Caco-2 (cell line): ENCODE measurements at regions not wholly inside any gene's neighbourhood (a gene's known extent, or its start where the extent isn't known, plus 50 kb on each side); places are given as distances from the start of the nearest gene placed in this dataset.

ENCODE experiments used
- BruUV-seq: library from RNA; stranded (reverse); fragments of 400-500 nt; replicated peaks from 2 replicates; lab custom pipeline; 2021; lab: Mats Ljungman, UMichigan
- CTCF ChIA-PET: fragments of 300-600 bp; sonication (Branson Sonifier 250); formaldehyde crosslinking; loops from one replicate; lab custom pipeline; 2022; ENCODE audit warnings: antibody characterized with exemption; lab: Charles Lee
- POLR2A ChIA-PET: fragments of 300-600 bp; sonication (Branson Sonifier 250); formaldehyde crosslinking; loops from one replicate; lab custom pipeline; 2022; ENCODE audit warnings: antibody characterized with exemption; lab: Charles Lee
- DNase-seq, 2 experiments: peaks; one replicate each; pipeline versions ENCODE4 v3.0.0 to v3.0.0-alpha.2; 2020 to 2022
- H3K27me3 ChIP-seq: replicated peaks from 2 replicates; pipeline ENCODE4 v1.6.0; 2011; ENCODE audit warnings: low read length; ENCODE audit not compliant: control insufficient read depth, insufficient read depth
- H3K36me3 ChIP-seq: 2 replicates; pipeline ENCODE4 v1.5.1; 2011; ENCODE audit warnings: low read length; ENCODE audit not compliant: control insufficient read depth, insufficient read depth
- H3K4me1 ChIP-seq: fragments of 250-450 bp; sonication (Bioruptor Pico); 2 replicates; pipeline ENCODE4 v1.5.1; 2020; ENCODE audit warnings: mild to moderate bottlenecking
- H3K4me3 ChIP-seq: 2 replicates; pipeline ENCODE4 v1.5.1; 2011; ENCODE audit warnings: low read depth, mild to moderate bottlenecking, control low read depth, low read length
- H3K9me3 ChIP-seq: fragments of 250-450 bp; sonication (Bioruptor Pico); 2 replicates; pipeline ENCODE4 v1.5.1; 2020; ENCODE audit warnings: mild to moderate bottlenecking, moderate library complexity
- H3K27ac Mint-ChIP-seq: one replicate; pipeline ENCODE4 v1.8.0; 2022; ENCODE audit warnings: mixed read lengths; ENCODE audit not compliant: unreplicated experiment
- H3K27me3 Mint-ChIP-seq: one replicate; pipeline ENCODE4 v1.8.0; 2022; ENCODE audit warnings: mixed read lengths; ENCODE audit not compliant: insufficient read depth, unreplicated experiment
- H3K36me3 Mint-ChIP-seq: one replicate; pipeline ENCODE4 v1.8.0; 2022; ENCODE audit warnings: mild to moderate bottlenecking, mixed read lengths; ENCODE audit not compliant: insufficient read depth, unreplicated experiment
- H3K4me1 Mint-ChIP-seq: one replicate; pipeline ENCODE4 v1.8.0; 2022; ENCODE audit warnings: low read depth, mixed read lengths; ENCODE audit not compliant: unreplicated experiment
- H3K4me3 Mint-ChIP-seq: one replicate; pipeline ENCODE4 v1.8.0; 2022; ENCODE audit warnings: mild to moderate bottlenecking, moderate library complexity, mixed read lengths; ENCODE audit not compliant: unreplicated experiment
- H3K9me3 Mint-ChIP-seq: one replicate; pipeline ENCODE4 v1.8.0; 2022; ENCODE audit warnings: mixed read lengths; ENCODE audit not compliant: unreplicated experiment
- CTCF ChIP-seq, 2 experiments: fragments of 200-600 bp in 1 of 2; IDR thresholded peaks; 1 replicate in 1 of 2; 2 replicates in 1 of 2; pipeline versions ENCODE4 v1.5.1 to v1.8.0; 2011 to 2022; ENCODE audit warnings: antibody characterized with exemption in 1 of 2, control low read depth in 1 of 2, inconsistent platforms in 1 of 2, low read depth in 1 of 2, low read length in 1 of 2, mild to moderate bottlenecking in 1 of 2, moderate library complexity in 1 of 2; ENCODE audit not compliant: insufficient read depth in 1 of 2, severe bottlenecking in 1 of 2, unreplicated experiment in 1 of 2
- intact Hi-C: fragments of 100-400 bp; cut with micrococcal nuclease; formaldehyde crosslinking; loops from one replicate; pipeline ENCODE4 v1.10.0; 2022; ENCODE audit not compliant: unreplicated experiment

GRCh38 chr19:31784671-31785101 lies 435.4 kb upstream of the TSHZ3 start:
- Mint-ChIP-seq H3K27ac (no peak overlapping the region), H3K4me3 (no peak overlapping the region), H3K27me3 (peaks cover 13% of the 10 kb centered on the region), H3K4me1 (no peaks in the 10 kb centered on the region), H3K36me3 (no peaks in the 10 kb centered on the region), H3K9me3 (no peaks in the 10 kb centered on the region)
- intact Hi-C loops = no loop called here
- no TSS peak for BruUV-seq
- no peak for TF ChIP-seq CTCF (IDR thresholded peaks at IDR 0.05; ENCODE audit: insufficient read depth in 1 of 2, low read depth in 1 of 2, low read length in 1 of 2, severe bottlenecking in 1 of 2, unreplicated experiment in 1 of 2)
- ChIA-PET POLR2A (no interaction called here), CTCF (no interaction called here)
- Histone ChIP-seq H3K9me3 (0 out of 2 replicates have a peak, but pooled peaks cover under 1% of the 10 kb centered on the region), H3K36me3 (no peaks in the 10 kb centered on the region), H3K4me3 (no peak overlapping the region), H3K27me3 (no peaks in the 10 kb centered on the region), H3K4me1 (no peaks in the 10 kb centered on the region)
- DNase-seq = no peak

- H3K27me3 Mint-ChIP-seq = no peaks in the 10 kb centered on the region
- Histone ChIP-seq H3K4me3 (no peak overlapping the region), H3K9me3 (0 out of 2 replicates have a peak, but pooled peaks cover 3% of the 10 kb centered on the region), H3K27me3 (no peaks in the 10 kb centered on the region), H3K36me3 (no peaks in the 10 kb centered on the region), H3K4me1 (no peaks in the 10 kb centered on the region)
- H3K4me3 Mint-ChIP-seq = no peak overlapping the region
- no peak for TF ChIP-seq CTCF (IDR thresholded peaks at IDR 0.05; ENCODE audit: insufficient read depth in 1 of 2, low read depth in 1 of 2, low read length in 1 of 2, severe bottlenecking in 1 of 2, unreplicated experiment in 1 of 2)
- H3K9me3 Mint-ChIP-seq = peaks cover 10% of the 10 kb centered on the region
- POLR2A ChIA-PET = no interaction called here
- no peak for DNase-seq
- H3K36me3 Mint-ChIP-seq = no peaks in the 10 kb centered on the region
- intact Hi-C loops = no loop called here
- no TSS peak for BruUV-seq
- CTCF ChIA-PET = no interaction called here
- H3K27ac Mint-ChIP-seq = no peak overlapping the region
- no peaks in the 10 kb centered on the region for H3K4me1 Mint-ChIP-seq
Measured at GRCh38 chr19:31801611-31802010, 452.4 kb upstream of the TSHZ3 start.

GRCh38 chr19:31803835-31804446 lies 454.7 kb upstream of the TSHZ3 start:
- no peaks in the 10 kb centered on the region for H3K27me3 Mint-ChIP-seq
- TF ChIP-seq CTCF (IDR thresholded peaks at IDR 0.05; ENCODE audit: insufficient read depth in 1 of 2, low read depth in 1 of 2, low read length in 1 of 2, severe bottlenecking in 1 of 2, unreplicated experiment in 1 of 2) = no peak
- H3K4me3 ChIP-seq = no peak overlapping the region
- BruUV-seq = no TSS peak
- no peaks in the 10 kb centered on the region for H3K36me3 Mint-ChIP-seq
- H3K9me3 ChIP-seq = no peaks in the 10 kb centered on the region
- intact Hi-C loops = no loop called here
- no peak overlapping the region for H3K4me3 Mint-ChIP-seq
- DNase-seq = no peak
- CTCF ChIA-PET = no interaction called here
- H3K27me3 ChIP-seq = no peaks in the 10 kb centered on the region
- POLR2A ChIA-PET = no interaction called here
- H3K9me3 Mint-ChIP-seq = peaks cover 10% of the 10 kb centered on the region
- no peaks in the 10 kb centered on the region for H3K4me1 ChIP-seq
- H3K4me1 Mint-ChIP-seq = no peaks in the 10 kb centered on the region
- no peaks in the 10 kb centered on the region for H3K36me3 ChIP-seq
- H3K27ac Mint-ChIP-seq = no peak overlapping the region
